Activated gamma-delta T cell treated with Interleukin-2 at 50 U/mL for 16 hours (primary cell): ENCODE measurements at regions not wholly inside any gene's neighbourhood (a gene's known extent, or its start where the extent isn't known, plus 50 kb on each side); places are given as distances from the start of the nearest gene placed in this dataset.
"Not testable (repeated sequence)": the region's sequence is repeated elsewhere in the genome, so short reads cannot be mapped to it uniquely, and the experiment has no call there.

ENCODE experiments used
- DNase-seq: peaks from one replicate; pipeline ENCODE4 v3.0.0-alpha.2; 2020

DNA sequence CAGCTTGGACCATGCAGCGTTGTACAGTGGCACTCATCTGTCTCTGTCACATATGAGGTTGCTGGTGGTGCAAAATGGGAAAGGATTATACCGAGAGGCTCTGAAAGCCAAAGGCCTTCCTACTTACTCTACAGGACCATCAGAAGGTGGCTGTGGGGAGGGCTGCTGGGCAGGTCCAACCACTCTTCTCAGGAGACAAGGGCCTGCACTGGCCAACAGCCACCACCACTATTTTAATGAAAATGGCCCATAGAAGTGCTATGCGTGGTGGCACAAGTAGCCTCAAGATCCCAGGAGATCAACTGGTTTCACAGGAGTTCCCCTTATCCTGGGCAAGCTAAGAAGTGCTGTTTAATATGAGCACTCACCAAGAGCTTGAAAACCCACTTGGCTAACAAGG is 52.3 kb downstream of the MRPL57 start:
- DNase-seq: no peak

GRCh38 chr13:21229241-21230024 is 53.0 kb downstream of the MRPL57 start:
- DNase-seq: no peak

- no peak for DNase-seq
Observed at GRCh38 chr13:21230516-21230915, 54.1 kb downstream of the MRPL57 start.

DNA sequence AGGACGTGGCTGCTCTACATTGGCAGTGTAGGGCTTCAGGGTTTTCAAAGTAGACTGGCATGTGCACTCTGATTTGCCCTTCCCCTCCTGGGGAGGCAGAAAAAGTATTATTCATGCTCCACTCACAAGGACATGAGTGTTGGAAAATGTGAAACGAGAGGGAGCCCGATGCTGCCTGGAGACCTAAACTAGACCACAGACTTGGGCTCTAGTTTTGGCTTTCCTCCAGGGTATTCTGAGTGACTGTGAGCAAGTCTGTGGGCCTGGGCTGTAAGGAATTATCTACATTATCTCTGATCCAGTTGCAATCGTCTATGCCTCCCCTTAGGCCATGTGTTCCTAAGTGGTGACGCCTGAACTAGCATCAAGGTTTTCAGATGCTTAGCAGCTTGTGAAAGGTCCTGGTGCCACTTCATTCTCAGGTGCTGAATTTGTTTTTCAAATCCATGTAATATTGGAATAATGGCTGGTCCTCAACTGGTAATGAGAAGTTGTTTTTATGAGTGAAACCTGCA is 55.0 kb downstream of the MRPL57 start:
- DNase-seq: no peak

GRCh38 chr13:21232196-21232595 is 55.7 kb downstream of the MRPL57 start:
- no peak for DNase-seq

DNA sequence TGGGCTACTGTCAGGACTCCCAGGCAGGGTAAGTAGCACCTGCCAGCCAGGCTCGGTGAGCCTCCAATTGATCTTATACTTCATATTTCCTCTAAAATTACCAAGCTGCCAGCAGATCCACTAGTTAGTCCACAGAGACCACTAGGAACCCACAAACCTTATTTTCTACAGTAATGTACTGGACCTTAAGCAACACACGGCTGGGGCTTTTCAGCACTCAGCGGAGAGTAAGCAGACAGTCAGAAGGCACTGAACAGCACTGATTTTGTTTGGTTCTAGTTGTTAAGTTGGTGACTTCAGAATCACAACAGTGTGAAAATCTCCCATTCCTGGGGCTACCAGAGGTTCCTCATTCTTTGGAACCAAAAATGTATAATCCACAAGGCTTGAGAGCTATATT is 56.1 kb downstream of the MRPL57 start:
- no peak for DNase-seq

GRCh38 chr13:21233086-21233485 is 56.6 kb downstream of the MRPL57 start:
- DNase-seq: no peak

GRCh38 chr13:21234526-21234925 is 58.1 kb downstream of the MRPL57 start:
- DNase-seq: no peak

DNA sequence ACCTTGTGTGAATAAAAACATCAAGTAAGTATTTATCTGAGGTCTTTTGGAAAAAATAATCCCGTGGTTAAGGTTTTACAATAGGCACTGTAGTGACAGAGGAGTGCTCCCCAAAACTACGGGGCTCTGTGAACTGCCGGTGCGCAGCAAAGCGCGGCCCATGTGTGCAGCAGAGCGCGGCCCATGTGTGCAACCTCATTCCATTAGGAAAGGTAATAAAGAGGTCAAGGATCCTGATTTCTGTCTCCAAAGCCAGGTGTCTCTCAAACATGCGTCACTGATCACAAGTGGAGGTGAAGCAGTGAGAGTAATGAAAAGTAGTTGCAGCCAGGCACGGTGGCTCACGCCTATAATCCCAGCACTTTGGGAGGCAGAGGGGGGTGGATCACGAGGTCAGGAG is 58.7 kb downstream of the MRPL57 start:
- DNase-seq: no peak

DNA sequence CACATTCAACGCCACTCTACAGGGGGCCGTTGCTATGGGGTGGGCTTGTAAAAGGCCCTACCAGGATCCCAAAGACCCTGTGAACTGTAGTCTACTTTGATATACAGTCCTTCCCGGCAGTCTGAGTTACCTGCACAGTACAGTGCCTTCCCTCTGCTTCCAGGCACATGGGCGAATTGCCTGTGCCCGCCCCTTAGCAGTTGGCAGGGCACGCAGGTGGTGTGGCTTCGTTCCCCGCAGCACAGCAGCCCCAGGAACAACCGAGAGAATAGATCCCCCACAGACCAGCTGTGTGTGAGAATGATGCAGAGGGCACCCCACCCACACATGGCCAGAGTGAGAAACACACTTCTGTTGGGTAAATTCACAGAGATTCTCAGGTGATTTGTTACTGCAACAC is 60.6 kb downstream of the MRPL57 start:
- no peak for DNase-seq

DNA sequence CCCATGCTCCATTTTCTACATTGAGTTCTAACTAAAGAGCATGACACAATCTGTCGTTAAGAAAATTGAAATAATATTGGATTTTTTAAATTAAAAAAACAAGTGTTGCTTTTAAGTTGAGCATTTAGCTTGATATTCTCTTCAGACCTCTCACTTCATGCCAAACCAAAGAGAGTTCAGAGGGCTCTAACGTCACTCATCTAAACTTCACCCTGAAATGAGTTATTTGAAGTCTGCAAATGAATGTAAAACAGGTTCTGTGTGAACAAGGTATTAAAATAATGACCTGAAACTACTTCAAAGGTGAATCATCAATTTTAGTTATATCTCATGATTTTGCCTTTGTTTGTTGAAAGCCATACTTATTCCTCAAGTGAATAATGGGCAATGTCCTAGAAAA is 61.8 kb downstream of the MRPL57 start:
- DNase-seq: no peak

- DNase-seq: no peak
Observed at GRCh38 chr13:21240586-21240985, 64.1 kb downstream of the MRPL57 start.

DNA sequence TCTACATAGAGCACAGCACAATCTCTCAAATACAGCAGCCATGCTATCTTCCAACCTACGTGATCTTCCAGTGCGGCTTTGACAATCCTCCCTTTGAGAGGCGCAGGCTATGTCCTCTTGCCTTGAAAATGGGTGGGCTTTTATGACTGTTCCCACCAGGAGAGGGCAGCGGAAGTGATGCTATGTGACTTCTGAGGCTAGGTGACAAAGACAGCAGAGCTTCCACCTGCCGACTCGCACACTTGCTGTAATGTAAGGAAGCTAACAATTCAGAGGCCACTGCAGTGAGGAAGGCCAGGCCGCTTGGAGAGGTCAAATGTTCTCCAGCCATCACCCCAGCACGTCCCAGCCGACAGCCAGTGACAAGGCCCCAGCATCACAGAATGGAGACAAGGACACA is 65.8 kb downstream of the MRPL57 start:
- DNase-seq: no peak

GRCh38 chr13:21243045-21243897 is 66.8 kb downstream of the MRPL57 start:
- no peak for DNase-seq

- not testable (repeated sequence) for DNase-seq
Observed at GRCh38 chr13:21243898-21244184, 67.4 kb downstream of the MRPL57 start.

- DNase-seq: no peak
Observed at GRCh38 chr13:21246761-21247452, 70.4 kb downstream of the MRPL57 start.

DNA sequence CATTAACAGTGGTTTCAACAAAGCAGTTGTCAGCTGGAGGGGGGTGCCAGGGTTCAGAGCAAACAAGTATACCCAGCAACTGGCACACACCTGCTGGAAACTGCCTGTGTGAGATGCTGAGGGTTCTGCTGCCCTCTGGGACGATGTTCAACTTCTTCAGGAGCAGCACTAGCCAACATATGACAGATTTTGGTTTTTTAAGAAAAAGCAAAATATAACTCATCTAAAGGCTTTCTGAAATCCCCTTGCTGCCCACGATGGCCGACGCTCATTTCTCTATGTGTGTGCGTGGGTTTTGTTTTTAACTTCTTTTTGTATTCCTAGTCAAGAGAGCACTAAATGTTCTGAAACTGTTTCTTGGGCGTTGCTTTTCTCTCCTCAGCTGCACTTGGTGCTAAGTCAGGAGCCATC is 79.9 kb downstream of the MRPL57 start:
- DNase-seq: no peak

- DNase-seq: no peak
Observed at GRCh38 chr13:21256891-21257290, 80.4 kb downstream of the MRPL57 start.

DNA sequence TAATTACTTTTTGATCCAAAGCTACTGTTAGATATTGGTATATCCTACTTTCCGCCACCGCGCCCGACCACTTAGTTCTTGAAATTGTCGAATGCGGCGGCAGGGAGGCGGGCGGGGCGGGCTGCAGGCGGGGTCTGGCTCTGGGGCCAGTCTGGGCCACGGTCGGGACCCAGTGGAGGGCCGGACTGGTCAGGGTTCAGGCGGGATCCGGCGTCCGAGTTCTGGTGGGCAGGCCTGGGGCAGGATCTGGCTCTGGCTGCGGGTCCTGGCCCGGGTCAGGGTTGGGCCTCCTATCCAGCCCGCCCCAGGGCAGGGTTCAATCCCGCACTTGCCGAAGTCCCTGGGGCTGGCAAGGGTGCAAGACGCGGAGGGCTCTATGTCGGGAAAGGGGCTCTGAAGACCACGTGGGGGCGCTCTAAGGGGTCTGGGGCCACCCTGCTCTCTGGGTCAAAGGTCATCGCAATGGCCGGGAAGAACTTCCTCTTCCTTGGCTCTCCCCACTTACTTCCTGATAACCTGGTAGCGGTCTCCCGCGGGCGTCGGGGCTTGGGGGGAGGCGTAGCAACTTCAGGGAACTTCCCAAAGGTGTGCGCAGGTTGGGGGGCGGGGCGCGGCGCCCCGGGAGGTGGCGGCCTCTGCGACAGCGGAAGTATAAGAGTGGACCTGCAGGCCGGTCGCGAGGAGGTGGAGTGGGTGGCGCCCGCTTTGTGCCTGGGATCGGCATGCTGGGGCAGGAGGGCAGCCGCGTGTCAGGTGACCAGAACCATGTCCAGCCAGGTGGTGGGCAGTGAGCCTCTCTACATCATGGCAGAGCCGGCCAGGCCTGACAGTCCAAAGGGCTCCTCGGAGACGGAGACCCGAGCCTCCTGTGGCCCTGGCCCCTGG is 83.4 kb downstream of the MRPL57 start:
- no peak for DNase-seq

- DNase-seq: not testable (repeated sequence)
Observed at GRCh38 chr13:21260561-21261290, 84.3 kb downstream of the MRPL57 start.

DNA sequence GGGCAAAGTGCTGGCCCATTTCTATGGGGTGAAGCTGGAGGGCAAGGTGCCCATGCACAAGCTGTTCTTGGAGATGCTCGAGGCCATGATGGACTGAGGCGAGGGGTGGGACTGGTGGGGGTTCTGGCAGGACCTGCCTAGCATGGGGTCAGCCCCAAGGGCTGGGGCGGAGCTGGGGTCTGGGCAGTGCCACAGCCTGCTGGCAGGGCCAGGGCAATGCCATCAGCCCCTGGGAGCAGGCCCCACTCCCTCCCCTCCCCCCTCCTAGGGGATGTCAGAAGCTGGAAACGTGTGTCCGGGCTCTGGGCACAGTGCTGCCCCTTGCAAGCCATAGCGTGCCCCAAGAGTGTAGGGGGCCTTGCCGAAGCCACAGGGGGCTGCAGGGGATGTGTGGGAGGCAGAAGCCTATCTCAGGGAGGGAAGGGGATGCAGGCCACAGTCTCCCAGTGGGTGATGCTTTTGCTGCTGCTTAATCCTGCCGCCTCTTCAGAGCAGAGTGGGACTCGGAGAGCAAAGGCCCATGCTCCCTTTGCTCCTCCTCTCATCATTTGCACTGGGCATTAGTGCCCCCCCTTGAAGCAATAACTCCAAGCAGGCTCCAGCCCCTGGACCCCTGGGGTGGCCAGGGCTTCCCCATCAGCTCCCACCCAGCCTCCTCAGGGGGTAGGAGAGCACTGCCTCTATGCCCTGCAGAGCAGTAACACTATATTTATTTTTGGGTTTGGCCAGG is 85.2 kb downstream of the MRPL57 start:
- DNase-seq: not testable (repeated sequence)
